Nephron progenitor cell (in vitro differentiated cells): ENCODE measurements at regions not wholly inside any gene's neighbourhood (a gene's known extent, or its start where the extent isn't known, plus 50 kb on each side); places are given as distances from the start of the nearest gene placed in this dataset.

ENCODE experiments used
- DNase-seq: peaks from one replicate; pipeline ENCODE4 v3.0.0; 2021
- H3K27ac Mint-ChIP-seq: 2 replicates; pipeline ENCODE4 v1.8.0; 2021; ENCODE audit warnings: mild to moderate bottlenecking, moderate library complexity, mixed read lengths
- H3K27me3 Mint-ChIP-seq: 2 replicates; pipeline ENCODE4 v1.8.0; 2021; ENCODE audit warnings: mild to moderate bottlenecking, low read depth, mixed read lengths; ENCODE audit not compliant: poor library complexity
- H3K36me3 Mint-ChIP-seq: 2 replicates; pipeline ENCODE4 v1.8.0; 2021; ENCODE audit warnings: low read depth, mixed read lengths
- H3K4me1 Mint-ChIP-seq: 2 replicates; pipeline ENCODE4 v1.8.0; 2021; ENCODE audit warnings: mixed read lengths
- H3K4me3 Mint-ChIP-seq: 2 replicates; pipeline ENCODE4 v1.8.0; 2021; ENCODE audit warnings: mild to moderate bottlenecking, moderate library complexity, mixed read lengths
- H3K9me3 Mint-ChIP-seq: 2 replicates; pipeline ENCODE4 v1.8.0; 2021; ENCODE audit warnings: mild to moderate bottlenecking, moderate library complexity, mixed read lengths
- TF ChIP-seq, protein P1 (sequence below): fragments of 200-600 bp; sonication (generic); IDR thresholded peaks from 2 replicates; pipeline ENCODE4 v1.5.0; 2021; ENCODE audit warnings: antibody characterized with exemption

DNA sequence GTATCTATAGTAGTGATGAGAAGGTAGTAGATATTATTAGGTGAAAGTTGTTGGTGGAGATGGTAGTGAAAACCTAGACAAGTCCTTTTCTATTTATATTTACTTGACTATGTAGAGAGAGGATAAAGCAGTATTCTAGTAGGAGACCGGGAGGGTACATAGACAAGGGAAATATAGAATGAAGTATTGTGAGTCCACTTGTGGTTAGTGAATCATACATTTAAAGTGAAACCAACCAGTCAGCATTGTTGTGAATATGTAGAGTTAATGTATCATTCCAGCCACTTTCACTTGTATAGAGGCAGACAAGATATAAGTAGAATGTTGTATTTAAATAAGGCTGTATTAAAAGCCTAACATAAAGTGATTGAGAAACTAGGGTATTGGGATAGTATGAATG lies 1711.3 kb upstream of the ACO1 start:
- Mint-ChIP-seq H3K9me3 (no peaks in the 10 kb centered on the region), H3K4me3 (no peak overlapping the region), H3K27me3 (no peaks in the 10 kb centered on the region), H3K27ac (no peak overlapping the region), H3K36me3 (no peaks in the 10 kb centered on the region), H3K4me1 (no peaks in the 10 kb centered on the region)
- TF ChIP-seq, protein P1, sequence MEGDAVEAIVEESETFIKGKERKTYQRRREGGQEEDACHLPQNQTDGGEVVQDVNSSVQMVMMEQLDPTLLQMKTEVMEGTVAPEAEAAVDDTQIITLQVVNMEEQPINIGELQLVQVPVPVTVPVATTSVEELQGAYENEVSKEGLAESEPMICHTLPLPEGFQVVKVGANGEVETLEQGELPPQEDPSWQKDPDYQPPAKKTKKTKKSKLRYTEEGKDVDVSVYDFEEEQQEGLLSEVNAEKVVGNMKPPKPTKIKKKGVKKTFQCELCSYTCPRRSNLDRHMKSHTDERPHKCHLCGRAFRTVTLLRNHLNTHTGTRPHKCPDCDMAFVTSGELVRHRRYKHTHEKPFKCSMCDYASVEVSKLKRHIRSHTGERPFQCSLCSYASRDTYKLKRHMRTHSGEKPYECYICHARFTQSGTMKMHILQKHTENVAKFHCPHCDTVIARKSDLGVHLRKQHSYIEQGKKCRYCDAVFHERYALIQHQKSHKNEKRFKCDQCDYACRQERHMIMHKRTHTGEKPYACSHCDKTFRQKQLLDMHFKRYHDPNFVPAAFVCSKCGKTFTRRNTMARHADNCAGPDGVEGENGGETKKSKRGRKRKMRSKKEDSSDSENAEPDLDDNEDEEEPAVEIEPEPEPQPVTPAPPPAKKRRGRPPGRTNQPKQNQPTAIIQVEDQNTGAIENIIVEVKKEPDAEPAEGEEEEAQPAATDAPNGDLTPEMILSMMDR, result no peak
- no peak for DNase-seq

DNA sequence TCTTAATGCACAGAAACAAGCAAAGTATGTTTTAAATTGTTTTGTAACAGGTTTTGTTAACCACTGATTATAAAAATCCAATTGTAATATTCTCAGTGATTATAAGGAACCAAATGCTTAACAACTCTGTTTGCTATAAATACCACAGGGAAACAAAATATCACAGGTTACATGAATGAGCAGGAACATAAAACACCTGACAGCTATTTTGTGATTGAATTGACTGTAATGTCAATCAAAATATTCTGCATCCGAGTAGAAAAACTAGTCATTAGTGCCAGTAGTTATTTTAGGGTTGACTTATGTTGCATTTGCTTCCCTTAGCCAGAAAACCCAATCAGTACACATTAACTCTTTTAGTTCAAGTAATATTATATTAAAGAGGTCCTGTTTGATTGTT lies 1707.8 kb upstream of the ACO1 start:
- no peaks in the 10 kb centered on the region for H3K27me3 Mint-ChIP-seq

DNA sequence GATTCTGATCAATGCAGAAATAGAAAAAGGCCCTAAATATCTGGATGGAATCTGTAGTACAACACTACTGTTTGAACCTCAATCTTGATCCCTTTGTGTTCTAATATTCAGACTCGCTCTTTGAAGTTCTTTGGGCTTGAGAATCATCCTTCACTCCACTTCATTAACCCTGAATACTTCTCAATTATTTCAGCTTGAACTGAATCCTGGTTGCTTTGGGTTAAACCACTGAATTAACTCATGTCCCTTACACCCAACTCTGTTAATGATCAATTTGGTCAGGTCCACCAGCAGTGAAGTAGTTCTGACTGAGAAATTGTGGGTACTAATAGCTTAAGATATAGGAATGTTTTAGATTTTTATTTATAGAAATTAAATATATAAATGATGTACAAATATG lies 1707.2 kb upstream of the ACO1 start:
- no peak overlapping the region for H3K27ac Mint-ChIP-seq
- no peak for DNase-seq
- H3K27me3 Mint-ChIP-seq, result no peaks in the 10 kb centered on the region
- H3K9me3 Mint-ChIP-seq, result no peaks in the 10 kb centered on the region
- no peaks in the 10 kb centered on the region for H3K4me1 Mint-ChIP-seq
- no peaks in the 10 kb centered on the region for H3K36me3 Mint-ChIP-seq
- TF ChIP-seq, protein P1, result no peak
- no peak overlapping the region for H3K4me3 Mint-ChIP-seq

More for the DNA sequence above, 1707.8 kb upstream of the ACO1 start:
- no peak for DNase-seq
- no peak overlapping the region for H3K4me3 Mint-ChIP-seq
- TF ChIP-seq, protein P1, result no peak
- H3K9me3 Mint-ChIP-seq, result no peaks in the 10 kb centered on the region
- H3K27ac Mint-ChIP-seq, result no peak overlapping the region
- H3K36me3 Mint-ChIP-seq, result no peaks in the 10 kb centered on the region
- H3K4me1 Mint-ChIP-seq, result no peaks in the 10 kb centered on the region

DNA sequence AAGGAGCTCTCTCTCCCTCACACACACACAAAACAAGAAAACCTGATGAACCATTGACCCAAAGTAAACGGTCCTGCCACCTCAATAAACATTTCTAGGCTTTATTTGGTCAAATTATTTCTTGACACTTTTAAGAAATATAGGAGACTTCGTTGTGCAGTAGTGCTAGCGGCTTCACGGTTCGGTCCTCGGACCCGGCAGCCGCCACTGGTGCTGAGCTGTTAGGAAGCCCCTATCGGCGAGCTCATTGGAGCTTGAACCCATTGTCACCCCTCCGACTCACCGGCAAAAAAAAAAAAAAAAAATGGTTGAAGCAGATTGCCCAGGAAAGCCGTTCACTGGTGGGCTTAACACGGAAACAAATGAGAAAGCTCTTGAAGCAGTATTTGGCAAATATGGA lies 1695.6 kb upstream of the ACO1 start:
- Mint-ChIP-seq H3K36me3 (no peaks in the 10 kb centered on the region), H3K4me3 (no peak overlapping the region), H3K9me3 (peaks cover 6% of the 10 kb centered on the region), H3K27ac (no peak overlapping the region), H3K4me1 (no peaks in the 10 kb centered on the region), H3K27me3 (no peaks in the 10 kb centered on the region)
- no peak for DNase-seq
- TF ChIP-seq, protein P1, result no peak

DNA sequence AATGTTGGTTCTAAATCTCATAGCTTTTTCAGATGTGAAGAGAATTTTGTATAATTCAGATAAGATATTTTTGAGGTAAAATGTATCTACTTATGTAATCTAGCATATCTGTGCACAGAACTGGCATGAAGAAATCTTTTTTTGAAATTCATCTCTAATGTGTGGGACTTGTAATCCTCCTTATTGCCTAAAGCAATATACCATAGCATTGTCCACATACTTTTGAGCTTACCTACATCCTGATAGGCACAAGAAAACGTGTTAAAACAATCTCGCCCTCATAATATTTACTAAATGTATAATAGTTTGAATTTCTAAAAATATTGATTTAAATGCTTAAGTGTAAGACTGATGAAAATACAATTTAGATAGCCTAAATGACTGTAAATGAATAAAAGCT lies 1686.5 kb upstream of the ACO1 start:
- H3K27me3 Mint-ChIP-seq, result no peaks in the 10 kb centered on the region
- TF ChIP-seq, protein P1, result no peak
- DNase-seq, result no peak
- no peaks in the 10 kb centered on the region for H3K9me3 Mint-ChIP-seq
- H3K27ac Mint-ChIP-seq, result no peak overlapping the region
- no peaks in the 10 kb centered on the region for H3K4me1 Mint-ChIP-seq
- no peaks in the 10 kb centered on the region for H3K36me3 Mint-ChIP-seq
- H3K4me3 Mint-ChIP-seq, result no peak overlapping the region

DNA sequence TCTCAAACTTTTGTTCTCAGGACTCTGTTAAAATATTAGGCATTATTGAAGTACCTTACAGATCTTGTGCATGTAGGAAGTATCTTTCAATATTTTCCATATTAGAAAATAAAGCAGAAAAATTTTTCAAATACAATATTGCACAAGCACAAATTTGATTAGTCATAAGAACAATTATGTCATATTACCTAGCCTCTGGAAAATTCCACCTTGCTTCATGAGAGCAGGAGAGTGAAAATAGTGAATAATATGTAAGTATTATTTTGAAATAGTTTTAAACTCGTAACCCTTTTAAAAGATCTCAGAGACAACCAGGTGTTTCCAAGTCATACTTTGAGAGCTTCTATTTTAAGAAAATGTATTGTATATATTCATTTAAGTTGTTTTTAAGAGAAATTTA lies 1672.9 kb upstream of the ACO1 start:
- H3K36me3 Mint-ChIP-seq, result no peaks in the 10 kb centered on the region
- no peaks in the 10 kb centered on the region for H3K9me3 Mint-ChIP-seq
- H3K4me1 Mint-ChIP-seq, result no peaks in the 10 kb centered on the region
- no peaks in the 10 kb centered on the region for H3K27me3 Mint-ChIP-seq
- H3K4me3 Mint-ChIP-seq, result no peak overlapping the region
- no peak for DNase-seq
- no peak overlapping the region for H3K27ac Mint-ChIP-seq
- TF ChIP-seq, protein P1, result no peak
